Amygdala (tissue), 56 donors: ENCODE measurements at regions not wholly inside any gene's neighbourhood (a gene's known extent, or its start where the extent isn't known, plus 50 kb on each side); places are given as distances from the start of the nearest gene placed in this dataset.
A peak's percentile ranks its signal among the peaks of the same experiment; 100 is the strongest.
"Not testable (repeated sequence)": the region's sequence is repeated elsewhere in the genome, so short reads cannot be mapped to it uniquely, and the experiment has no call there.

Source experiments
- DNase-seq, 56 donors: peaks; one replicate each; lab custom pipeline; 2025; lab: John Stamatoyannopoulos, UW

- DNase-seq, result no peak
Observed at GRCh38 chr5:163248333-163248732, 189.1 kb upstream of the CCNG1 start.

GRCh38 chr5:163248871-163249270 lies 188.5 kb upstream of the CCNG1 start:
- no peak for DNase-seq

- DNase-seq, result peak in 8 of 56 donors; percentile 0 to 17 (median 7)
Observed at GRCh38 chr5:163252950-163253349, 184.4 kb upstream of the CCNG1 start.

- DNase-seq, result no peak
Observed at GRCh38 chr5:163259495-163259894, 177.9 kb upstream of the CCNG1 start.

GRCh38 chr5:163260471-163260870 lies 176.9 kb upstream of the CCNG1 start:
- no peak for DNase-seq

GRCh38 chr5:163260961-163261360 lies 176.4 kb upstream of the CCNG1 start:
- DNase-seq, result no peak

- no peak for DNase-seq
Observed at GRCh38 chr5:163261647-163262269, 175.6 kb upstream of the CCNG1 start.

GRCh38 chr5:163266249-163266648 lies 171.1 kb upstream of the CCNG1 start:
- not testable (repeated sequence) for DNase-seq

- DNase-seq, result no peak
Observed at GRCh38 chr5:163269624-163270023, 167.8 kb upstream of the CCNG1 start.

- DNase-seq, result no peak
Observed at GRCh38 chr5:163276466-163276865, 160.9 kb upstream of the CCNG1 start.

- DNase-seq, result not testable (repeated sequence)
Observed at GRCh38 chr5:163280897-163281296, 156.5 kb upstream of the CCNG1 start.

- DNase-seq, result no peak
Observed at GRCh38 chr5:163281512-163281911, 155.9 kb upstream of the CCNG1 start.

- DNase-seq, result no peak
Observed at GRCh38 chr5:163293836-163294235, 143.6 kb upstream of the CCNG1 start.

GRCh38 chr5:163303718-163304117 lies 133.7 kb upstream of the CCNG1 start:
- DNase-seq, result no peak

GRCh38 chr5:163305655-163306054 lies 131.7 kb upstream of the CCNG1 start:
- no peak for DNase-seq

GRCh38 chr5:163306421-163306820 lies 131.0 kb upstream of the CCNG1 start:
- no peak for DNase-seq

- DNase-seq, result no peak
Observed at GRCh38 chr5:163309914-163310313, 127.5 kb upstream of the CCNG1 start.

GRCh38 chr5:163310997-163311396 lies 126.4 kb upstream of the CCNG1 start:
- DNase-seq, result no peak

- no peak for DNase-seq
Observed at GRCh38 chr5:163312598-163312997, 124.8 kb upstream of the CCNG1 start.

GRCh38 chr5:163313049-163313448 lies 124.3 kb upstream of the CCNG1 start:
- DNase-seq, result not testable (repeated sequence)

GRCh38 chr5:163316374-163316773 lies 121.0 kb upstream of the CCNG1 start:
- not testable (repeated sequence) for DNase-seq

- DNase-seq, result no peak
Observed at GRCh38 chr5:163318707-163319106, 118.7 kb upstream of the CCNG1 start.

- no peak for DNase-seq
Observed at GRCh38 chr5:163321511-163321910, 115.9 kb upstream of the CCNG1 start.
